Fibroblast of peridontal ligament (primary cell): ENCODE measurements at regions not wholly inside any gene's neighbourhood (a gene's known extent, or its start where the extent isn't known, plus 50 kb on each side); places are given as distances from the start of the nearest gene placed in this dataset.

Experiments
- DNase-seq: peaks from one replicate; pipeline ENCODE4 v3.0.0-alpha.2; 2010; ENCODE audit errors: extremely low read depth

DNA sequence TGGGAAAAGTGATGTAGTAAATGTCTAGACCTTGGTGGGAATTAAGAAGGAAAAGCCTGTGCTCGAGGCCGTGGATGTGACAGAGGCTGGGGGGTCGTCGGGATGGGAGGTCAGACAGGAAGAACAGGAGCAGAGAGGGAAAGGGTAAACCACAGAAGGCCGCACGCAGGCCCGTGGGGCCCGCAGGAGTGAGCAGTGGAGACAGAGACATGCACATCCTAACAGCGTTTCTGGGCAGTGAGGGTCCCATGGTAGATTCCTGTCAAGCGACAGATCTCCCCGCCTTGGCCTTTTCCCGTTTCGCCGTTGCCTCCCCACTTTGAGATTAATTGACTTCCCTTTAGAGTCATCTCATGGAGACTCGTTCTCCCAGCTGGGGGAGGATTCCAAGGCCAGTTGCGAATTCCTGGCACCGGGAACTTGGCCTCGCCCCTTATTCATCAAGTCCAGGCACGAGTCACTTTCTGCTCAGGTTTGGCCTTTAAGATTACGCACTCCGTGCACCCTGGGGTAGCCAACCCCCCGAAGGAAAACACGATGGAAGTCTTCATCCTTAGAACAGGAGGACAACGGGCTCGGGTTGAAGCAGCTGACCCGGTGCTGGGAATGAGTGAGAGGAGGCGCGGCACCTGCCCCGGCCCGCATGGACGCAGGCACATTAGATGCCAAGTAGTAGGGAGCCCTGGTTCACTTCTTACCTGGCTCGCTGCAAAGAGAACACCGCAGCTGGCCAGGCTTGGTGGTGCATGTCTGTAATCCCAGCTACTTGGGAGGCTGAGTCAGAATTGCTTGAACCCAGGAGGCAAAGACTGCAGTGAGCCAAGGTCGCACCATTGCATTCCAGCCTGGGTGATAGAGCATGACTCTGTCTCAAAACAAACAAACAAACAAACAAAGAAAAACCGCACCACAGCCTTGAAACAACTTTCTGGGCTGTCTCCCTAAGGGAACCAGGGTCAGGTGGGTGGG is 315.2 kb upstream of the SHH start:
- DNase-seq, result no peak

DNA sequence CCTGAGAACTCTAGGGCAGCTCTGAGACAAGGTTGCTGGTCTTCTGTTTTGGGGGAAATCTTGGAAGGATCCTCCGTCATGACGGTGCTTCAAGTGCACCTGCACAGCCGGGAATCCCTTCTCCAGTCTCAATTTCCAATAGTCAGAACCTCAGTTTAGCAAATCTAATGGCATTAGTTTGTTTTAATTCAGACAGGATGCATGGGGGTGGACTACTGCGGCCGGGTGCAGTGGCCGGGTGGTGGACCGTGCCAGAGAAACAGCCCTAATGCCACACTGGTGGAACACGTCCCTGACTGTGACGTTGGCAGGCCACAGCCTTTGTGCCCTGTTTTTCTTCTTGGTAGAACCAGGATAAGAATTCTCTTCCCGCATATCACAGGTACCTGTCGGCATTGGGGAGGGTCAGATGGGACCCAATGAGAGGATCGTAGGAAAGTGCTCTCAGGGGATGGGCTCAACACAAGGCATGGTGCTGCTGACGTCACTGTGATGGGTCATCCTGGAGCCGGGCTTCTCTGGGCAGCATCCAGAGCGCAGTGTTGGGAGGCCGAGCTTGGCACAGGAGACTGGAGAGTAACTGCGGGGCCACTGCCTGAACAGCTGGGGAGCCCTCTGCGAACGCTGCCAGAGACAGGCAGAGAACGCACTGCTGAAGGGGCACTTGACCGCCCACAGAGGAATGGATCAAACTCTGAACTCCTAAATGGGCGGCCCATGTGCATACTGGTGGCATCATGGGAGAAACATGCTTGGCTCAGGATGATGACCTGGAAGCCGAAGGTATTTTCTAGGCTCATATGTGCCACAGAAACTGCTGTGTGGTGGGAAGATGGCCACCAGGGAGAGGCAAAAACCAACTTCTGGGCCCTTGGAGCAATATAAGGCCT is 313.8 kb upstream of the SHH start:
- DNase-seq, result no peak

DNA sequence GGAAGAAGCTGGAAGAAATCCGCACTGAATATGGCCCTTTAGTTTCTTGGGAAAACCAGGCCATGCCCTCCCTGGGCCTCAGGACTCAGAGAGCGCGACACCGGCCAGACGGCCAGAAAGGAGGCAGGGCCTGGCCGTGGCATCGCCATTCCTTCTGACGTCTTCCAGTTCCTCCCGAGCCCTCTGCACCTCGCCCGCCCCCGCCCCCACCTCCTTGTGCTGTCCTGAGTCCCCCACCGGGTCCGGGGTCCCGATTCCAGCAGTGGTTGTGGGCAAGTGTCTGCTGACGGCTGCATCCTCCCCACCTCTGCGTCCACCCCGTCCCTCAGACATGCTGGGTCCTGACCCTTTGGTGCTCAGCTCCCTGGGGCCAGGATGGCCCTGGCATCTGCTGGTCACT is 312.1 kb upstream of the SHH start:
- no peak for DNase-seq

DNA sequence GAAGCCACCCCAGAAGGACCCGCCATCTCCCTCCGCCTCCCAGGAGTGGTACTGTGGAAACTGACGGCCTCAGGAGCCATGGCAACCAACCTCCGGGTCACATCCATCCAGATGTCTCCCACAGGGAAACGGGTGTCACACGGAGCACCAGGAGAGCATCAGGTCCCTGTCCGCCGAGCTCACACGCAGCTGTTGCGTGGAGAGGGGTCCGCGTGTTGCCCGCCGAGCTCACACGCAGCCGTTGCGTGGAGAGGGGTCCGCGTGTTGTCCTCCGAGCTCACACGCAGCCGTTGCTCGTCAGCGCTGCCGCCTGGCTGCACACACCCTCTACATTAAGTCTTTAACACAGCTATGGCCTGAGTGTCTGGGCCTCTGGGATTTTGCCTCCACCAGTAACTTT is 311.1 kb upstream of the SHH start:
- no peak for DNase-seq

DNA sequence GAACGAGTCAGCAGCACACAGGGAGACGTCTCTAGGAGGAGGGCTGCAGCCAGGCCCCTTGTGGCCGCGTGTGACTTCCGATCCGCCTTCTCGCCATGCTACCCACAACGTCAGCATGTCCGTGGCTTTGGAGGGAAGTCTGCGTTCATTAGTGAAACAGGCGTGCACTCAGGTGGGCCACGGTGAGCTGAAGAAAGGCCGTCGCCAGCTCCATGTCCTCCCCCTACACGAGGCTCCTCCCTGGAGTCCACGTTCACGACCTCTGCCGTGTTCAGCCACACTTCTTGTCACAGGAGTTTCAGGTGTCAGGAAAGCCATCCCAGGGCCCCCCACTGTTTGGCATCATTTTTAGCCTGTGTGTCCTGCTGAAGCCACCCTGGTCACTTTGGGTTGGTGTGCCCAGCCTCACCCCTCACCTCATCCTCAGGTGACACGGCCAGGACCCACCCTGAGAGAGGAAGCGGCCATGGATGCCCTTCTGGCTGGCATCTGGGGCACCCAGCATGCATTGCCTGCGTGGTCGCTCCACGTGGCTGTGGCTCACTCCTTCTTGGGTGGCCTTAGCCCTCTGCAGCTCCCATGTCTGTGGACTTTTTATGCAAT is 310.6 kb upstream of the SHH start:
- DNase-seq, result no peak

DNA sequence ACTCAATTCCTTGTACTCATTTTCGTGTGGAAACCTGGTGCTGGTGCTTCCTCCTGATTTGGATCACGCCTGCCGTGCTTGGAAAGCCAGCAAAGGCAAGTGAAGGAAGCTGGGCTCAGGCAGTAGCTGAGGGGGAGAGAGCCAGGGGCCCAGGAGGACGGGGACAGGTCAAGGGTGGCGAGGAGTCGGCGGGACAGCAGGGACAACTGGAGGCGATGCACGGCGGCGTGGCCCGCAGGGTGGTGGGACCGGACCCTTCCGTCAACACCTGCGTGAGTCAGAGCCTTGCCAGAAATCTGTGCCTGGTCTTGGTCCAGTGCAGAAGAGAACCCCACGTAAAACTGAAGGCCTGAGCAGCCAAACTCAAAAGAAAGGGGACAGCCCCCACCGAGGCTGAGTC is 309.7 kb upstream of the SHH start:
- no peak for DNase-seq

DNA sequence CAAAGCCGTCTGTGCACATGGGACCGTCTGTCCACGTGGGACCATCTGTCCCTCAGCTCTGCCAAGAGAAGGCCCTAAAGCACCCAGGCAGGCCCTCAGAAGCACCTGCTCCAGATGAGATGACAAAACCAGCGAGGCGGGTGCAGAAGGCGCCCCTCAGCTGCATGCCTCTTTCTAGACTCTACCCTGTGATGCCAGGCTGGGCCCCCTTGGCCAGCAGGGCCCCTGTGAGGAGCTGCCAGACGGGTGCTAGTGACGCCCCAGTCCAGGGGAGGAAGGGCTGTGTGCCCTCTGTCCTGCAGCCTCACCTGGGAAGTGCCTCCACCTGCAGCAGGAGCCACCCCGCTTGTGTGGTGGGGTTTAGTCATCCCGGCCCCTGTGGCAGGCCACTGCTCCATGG is 309.2 kb upstream of the SHH start:
- no peak for DNase-seq

DNA sequence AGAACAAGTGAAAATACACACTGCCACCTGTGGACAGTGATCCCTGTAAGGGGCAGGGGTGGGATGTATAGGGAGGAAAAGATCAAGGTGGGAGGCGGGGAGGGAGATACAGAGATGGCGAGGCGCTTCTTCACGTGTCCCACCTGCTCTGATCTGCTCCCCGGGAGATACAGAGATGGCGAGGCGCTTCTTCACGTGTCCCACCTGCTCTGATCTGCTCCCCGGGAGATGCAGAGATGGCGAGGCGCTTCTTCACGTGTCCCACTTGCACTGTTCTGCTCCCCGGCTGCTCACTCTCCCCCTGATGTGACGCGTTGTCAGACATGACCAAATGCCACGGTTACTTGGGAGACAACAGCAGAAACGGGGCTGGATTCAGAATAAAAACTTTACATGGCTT is 308.3 kb upstream of the SHH start:
- DNase-seq, result no peak

DNA sequence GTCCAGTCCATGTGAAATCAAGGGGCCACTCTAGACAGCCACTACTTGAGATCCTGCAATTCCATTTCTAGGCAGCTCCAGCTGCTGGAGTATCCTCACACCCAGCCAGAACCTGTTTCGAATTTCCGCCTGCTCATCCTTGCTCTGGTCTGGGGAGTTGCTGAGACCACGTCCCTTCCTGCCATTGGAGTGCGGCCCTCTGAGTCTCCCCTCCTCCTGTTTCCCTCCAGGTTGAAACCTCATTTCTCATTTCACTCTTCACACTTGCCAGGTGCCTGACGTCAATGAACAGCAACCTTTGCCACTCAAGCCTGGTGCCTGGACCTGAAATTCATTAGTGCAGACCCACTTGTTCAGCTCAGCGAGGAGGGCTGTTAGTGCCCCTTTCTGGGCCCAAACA is 307.5 kb upstream of the SHH start:
- DNase-seq, result no peak

DNA sequence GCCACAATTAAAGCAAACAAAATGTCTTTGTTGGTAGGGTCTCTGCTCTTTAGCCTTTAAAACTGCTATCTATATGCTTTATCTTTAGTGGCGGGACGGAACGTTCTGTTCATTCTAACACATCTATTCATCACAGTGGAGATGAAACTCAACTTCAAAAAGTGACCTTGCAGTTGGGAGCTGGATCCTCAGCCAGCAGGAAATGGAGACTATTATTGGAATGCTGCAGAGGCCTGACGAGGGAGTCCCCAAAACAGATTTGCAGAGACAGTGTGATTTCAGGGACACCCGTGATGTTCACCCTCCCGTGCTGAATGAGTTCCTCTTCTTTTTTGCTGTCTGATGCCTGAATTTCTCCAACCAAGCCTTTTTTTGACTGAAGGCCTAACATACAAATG is 306.0 kb upstream of the SHH start:
- DNase-seq, result no peak

DNA sequence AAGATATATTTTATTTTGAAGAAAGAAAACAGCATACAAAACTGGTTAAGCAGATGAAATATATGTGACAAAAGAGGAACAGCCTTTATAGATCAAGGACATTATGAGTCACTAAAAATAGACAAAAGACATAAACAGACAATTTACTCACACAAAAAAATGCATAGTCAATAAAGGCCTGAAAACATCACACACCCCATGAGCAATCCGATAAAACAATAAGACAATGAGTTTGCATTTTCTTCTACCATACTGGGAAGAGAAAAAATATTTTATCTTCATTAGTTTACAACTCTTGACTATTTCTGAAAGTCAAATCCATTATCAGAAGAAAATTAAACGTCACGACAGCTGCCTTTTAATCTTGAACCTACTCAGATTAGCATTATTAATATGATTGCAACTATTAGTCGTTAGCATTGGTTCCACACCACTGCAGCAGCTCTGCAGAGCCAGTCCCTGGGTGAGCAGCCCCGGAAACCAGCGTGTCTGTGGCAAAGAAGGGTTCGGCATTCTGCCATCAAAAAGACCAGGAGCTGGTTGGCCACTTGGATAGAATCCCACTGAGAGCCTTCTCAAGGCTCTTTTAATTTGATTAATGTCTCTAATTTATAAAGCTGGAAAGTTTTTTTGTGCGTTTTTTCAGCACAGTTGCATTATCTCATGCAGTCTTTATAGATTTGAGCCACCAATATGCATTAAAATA is 305.4 kb upstream of the SHH start:
- DNase-seq, result no peak

DNA sequence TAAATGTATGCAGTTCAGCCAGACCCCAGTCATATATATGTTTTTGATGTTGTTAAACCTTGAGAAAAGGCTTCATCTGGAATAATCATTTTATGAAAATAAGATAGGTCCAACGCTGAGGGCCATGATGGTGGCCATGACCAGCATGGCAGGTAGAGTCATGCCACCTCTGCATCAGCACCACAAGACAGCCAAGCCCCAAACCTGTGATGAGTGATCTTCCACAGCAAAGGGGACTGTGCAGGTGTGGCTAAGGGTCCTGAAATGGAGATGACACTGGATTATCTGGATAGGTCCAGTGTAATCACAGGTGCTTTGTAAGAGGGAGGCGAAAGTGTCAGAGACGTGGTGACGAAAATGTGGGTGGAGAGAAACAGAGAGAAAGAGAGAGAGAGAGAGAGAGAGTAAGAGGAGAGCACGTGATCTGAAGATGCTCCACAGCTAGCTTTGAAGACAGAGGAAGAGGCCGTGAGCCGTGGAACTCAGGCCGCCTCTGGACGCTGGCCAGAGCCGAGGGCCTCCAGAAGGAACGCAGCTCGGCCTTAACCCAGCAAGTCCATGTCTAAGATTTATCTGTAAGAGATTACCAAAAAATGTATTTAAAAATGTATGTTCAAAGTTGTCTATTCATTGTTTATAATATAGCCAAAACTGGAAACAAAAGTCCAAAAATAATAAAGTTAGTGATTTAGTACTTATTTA is 304.4 kb upstream of the SHH start:
- no peak for DNase-seq

DNA sequence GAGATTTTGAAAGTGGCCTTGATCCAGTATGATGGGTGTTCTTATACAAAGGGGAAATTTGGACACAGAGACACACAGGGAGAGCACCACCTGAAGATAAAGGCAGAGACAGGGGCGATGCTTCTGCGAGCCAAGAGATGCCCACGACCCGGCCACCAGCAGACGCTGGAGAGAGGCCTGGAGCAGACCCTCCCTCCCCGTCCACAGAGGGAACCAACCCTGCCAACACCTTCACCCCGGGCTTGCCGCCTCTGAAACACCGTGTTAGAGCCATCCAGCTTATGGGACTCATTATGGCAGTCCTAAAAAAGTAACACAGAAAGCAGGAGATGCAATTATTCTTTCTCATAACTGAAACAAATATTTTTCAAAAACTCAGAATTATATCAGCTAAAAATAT is 303.3 kb upstream of the SHH start:
- no peak for DNase-seq

DNA sequence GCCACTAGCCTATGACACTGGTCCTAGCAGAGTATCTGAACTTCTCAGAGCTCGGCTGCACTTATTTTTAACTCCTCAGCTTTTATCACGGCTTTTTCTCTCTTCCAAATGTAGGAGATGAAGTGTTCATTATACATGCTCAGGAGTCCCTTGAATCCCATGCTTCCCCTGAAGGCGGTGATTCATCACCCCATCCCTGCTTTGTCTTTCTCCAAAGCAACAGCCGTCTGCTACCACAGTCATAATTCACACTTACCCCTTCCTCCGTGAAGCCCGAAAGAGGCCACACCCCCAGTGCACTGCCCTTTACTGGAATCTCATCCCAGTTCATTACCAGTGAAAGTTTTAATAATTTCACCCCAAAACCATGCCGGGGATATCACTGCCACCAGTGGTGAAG is 301.5 kb upstream of the SHH start:
- no peak for DNase-seq

DNA sequence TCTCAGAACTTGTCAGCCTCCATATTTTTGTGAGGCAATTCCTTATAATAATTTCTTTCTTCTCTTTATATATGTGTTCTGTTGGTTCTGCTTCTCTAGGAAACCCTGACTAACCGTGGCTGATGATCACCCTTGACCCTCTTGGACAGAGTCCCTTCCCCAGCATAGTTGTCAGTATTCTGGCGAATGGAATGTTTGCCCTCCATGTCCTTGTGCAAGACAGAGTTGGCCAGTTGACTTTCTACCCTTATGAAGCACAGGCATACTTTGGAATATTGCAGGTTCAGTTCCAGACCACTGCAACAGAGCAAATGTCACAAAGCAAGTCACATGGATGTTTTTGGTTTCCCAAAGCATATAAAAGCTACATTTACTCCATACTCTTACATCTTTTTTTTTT is 297.7 kb upstream of the SHH start:
- DNase-seq, result no peak

DNA sequence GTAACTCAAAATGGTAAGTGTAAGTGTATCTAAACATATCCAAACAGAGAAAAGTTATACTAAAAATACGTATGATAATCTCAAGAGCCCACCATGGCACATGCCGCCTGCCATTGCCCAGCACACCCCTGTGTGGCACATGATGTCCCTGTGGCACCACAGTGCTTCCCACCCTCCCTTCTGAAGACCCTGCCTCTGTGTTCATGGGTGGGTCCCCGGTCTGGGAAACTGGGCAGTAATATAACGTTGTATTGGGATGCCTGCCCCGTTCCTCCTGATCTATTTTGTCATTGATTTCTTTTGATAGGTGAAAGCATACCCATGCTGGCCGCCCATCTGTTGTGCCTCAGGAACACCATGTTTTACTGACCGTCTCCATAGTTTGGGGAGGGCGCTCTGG is 296.8 kb upstream of the SHH start:
- no peak for DNase-seq

DNA sequence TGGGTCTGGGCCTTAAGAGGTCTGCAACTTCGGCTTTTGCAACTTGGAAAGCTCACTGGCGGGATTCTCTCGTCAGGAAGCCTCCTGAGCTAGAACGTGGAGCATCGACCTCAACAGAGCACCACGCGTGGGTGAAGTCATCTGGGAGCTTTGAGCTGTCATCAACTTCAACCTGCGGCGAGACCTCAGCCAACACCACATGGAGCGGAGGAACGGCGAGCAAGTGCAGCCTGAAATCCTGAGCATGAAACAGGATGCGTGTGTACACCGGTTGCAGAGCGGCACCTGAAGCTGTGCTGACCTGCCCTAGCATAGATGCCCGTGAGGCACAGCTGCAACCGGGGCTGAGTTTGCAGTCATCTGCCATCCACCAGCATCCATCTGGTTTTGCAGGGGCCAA is 295.7 kb upstream of the SHH start:
- DNase-seq, result no peak

DNA sequence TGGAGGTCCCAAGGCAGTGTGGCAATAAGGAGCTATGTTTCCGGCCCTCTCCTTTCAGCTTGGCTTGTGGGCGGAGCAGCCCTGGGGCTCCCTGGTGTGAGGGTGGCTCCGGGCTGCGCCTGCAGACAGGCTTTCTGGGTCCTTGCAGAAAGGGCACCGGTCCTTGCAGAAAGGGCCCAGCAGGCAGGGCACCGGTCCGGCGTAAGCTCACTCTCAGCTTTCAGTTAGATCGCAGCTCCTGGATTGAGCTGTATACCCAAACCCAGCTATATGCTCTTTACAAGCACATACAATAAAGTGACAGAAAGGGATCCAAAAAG is 293.8 kb upstream of the SHH start:
- no peak for DNase-seq

DNA sequence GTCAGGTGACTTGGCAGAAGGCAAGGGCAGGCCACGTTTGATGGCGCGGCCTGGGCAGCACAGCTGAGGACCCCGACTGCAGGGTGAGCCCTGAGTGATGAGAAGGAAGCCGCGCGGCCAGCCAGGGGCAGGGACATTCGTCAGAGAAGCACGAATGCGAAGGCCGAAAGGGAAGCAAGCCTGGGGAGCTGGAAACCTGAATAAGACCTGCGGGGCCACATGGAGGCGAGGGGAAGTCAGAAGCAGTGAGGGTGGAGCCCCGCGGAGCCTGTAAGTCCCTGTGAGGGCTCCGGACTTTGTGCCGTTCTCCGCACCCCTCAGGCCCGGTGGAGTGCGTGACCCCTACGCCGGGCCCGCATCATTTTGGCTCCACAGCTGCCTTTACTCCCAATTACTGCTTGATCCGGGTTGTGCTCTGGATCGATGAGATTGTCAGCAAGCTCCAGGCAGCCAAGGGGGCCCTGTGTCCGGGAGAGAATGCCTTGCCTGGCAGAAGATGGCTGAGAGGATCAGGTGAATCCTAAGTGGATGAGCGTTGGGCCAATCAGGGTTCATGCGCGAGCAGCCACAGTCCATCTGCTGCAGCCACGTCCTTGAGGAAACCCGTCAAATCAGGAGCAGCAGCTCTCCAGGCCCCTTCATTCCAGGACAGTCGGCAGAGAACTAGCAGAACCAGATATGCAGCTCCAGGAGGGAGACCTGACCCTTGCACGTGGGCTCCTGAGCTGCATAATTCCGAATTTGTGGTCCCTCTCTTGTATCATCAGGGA is 293.3 kb upstream of the SHH start:
- DNase-seq, result no peak

DNA sequence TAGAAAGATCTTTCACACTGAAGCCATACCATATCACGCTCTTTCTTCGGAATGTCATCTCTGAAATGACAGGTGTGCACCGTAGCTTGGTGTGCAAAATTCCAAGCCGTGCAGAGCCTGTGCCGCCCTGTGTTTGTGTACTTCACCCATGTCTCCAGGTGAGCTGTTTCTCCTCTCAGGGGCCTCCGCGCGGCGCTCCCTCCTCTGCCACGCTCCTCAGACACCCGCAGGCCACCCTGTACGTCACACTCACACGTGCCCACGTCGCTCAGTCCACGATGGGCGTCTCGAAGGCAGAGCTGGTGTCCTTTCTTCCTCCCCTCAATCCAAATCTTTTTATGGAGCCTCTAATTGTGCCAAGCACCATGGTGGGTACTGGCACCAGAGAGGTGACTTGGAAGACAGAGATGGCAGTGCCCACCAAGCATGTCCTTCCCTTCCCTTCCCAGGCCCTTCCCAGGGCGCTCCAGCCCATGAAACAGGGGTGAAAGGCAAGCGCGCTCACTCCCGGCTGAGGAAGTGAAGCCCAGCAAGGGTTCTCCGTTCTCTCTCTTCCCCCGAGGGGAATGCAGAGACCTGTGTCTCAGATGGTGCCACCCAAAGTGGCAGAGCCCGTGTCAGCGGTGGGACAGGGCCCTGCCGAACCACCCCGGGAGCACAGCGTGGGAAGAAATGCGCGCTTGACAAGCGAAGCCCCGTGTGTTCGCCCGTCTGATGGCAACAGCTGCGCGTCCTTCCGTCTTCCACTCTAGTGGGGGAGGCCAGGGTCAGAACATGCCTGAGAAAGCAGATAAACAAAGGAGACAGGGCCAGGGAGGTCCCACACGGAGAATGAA is 292.5 kb upstream of the SHH start:
- DNase-seq, result no peak
